GM15510 (cell line): ENCODE measurements at regions not wholly inside any gene's neighbourhood (a gene's known extent, or its start where the extent isn't known, plus 50 kb on each side); places are given as distances from the start of the nearest gene placed in this dataset.

ENCODE experiments used
- POLR2A ChIP-seq: IDR thresholded peaks from 3 replicates; pipeline ENCODE4 v1.6.1; 2011; ENCODE audit warnings: borderline replicate concordance; ENCODE audit not compliant: insufficient read length; ENCODE audit errors: extremely low read depth

- no peak for TF ChIP-seq POLR2A
These were observed 58.1 kb upstream of the BCOR start for GRCh38 chrX:40155589-40156469.

- no peak for TF ChIP-seq POLR2A
These were observed 57.3 kb upstream of the BCOR start for GRCh38 chrX:40154853-40155588.

DNA sequence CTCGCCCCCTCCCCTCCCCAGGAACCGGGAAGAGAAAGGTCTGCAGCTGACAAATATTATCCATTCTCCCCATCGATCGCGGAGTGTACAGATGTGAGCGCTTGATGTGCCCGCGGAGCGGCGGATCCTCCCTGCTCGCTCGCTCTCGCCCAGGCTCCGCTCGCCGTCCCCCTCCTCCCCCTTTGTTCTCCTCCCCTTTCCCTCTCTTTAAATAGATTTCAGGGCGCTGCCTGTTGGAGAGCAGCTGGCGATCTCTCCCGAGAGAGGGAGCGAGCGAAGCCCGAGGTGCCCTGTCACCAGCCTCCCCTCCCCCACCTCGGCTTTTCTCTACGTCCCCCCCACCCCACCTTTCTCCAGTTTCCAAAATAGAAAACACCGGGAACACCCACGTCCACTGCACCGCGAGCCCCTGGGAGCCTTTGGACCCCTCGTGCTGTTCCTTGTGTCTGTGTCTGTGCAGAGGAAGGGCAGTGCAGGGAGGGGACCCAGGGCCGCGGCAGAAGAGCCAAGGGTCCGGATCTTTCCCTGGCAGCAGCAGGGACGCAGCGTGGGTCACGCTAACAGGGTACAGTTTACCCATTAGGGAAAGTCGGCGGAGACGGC is 56.6 kb upstream of the BCOR start:
- no peak for TF ChIP-seq POLR2A

GRCh38 chrX:40153345-40154249 is 55.8 kb upstream of the BCOR start:
- TF ChIP-seq POLR2A = no peak

- no peak for TF ChIP-seq POLR2A
These were observed 55.1 kb upstream of the BCOR start for GRCh38 chrX:40152741-40153344.

DNA sequence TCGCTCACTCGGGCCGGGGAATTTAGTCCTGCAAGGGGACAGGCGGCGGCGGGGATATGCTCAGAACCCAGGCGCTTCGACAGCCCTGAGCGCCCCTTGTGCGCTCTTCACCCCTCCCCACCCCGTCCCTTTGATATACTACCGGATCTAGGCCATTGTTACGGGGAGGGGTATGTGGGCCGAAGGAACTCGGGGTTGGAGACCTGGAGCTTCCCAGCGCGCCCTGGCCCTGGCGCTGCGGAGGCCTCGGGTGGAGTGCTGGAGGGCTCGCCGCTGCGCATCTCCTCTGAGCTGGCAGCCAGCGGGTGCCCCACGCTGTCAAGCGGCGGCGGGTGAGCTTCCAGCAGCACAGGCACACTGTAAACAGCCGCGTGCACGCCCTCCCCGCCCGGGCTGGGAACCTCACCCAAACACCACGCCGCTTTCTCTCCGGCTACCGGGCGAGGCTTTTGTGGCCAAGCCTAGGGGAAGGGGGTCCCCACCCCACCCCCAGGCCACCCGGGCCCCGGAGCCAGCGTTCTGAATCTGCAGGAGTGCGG is 54.5 kb upstream of the BCOR start:
- TF ChIP-seq POLR2A = no peak

- TF ChIP-seq POLR2A = no peak
These were observed 53.7 kb upstream of the BCOR start for GRCh38 chrX:40151211-40152172.

DNA sequence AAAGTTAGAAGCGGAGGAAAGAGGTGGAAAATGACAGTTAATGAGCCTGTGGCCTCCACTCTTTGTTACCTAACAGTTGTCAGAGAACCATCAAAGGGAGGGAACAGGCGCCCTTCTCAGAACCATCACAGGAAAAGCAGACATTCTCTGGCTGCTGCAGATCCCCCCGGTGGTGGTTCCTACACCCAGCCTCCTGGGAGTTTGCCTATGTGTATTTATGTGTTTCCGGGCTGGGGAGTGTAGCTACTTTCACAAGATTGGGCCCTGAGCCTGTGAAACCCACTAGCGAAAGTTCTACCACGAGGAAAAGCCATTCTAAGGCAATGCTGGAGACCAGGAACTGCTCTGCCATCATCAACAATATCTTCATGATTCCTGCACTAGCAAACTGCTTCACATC is 52.7 kb upstream of the BCOR start:
- TF ChIP-seq POLR2A = no peak

- no peak for TF ChIP-seq POLR2A
These were observed 51.8 kb upstream of the BCOR start for GRCh38 chrX:40149286-40150175.

- TF ChIP-seq POLR2A = no peak
These were observed 50.9 kb upstream of the BCOR start for GRCh38 chrX:40148385-40149285.

GRCh38 chrX:40147971-40148370 is 50.2 kb upstream of the BCOR start:
- TF ChIP-seq POLR2A = no peak
